MM.1S (cell line): ENCODE measurements at regions not wholly inside any gene's neighbourhood (a gene's known extent, or its start where the extent isn't known, plus 50 kb on each side); places are given as distances from the start of the nearest gene placed in this dataset.

ENCODE experiments used
- DNase-seq: peaks from one replicate; pipeline ENCODE4 v3.0.0-alpha.2; 2015
- H2AFZ ChIP-seq: fragments of 300-600 bp; sonication (generic); 2 replicates; pipeline ENCODE4 v1.6.0; 2016; ENCODE audit warnings: antibody characterized with exemption, low read length
- H3F3A ChIP-seq: fragments of 300-600 bp; sonication (generic); 2 replicates; pipeline ENCODE4 v1.6.1; 2016; ENCODE audit warnings: mild to moderate bottlenecking, antibody characterized with exemption, low read length, moderate library complexity, mixed read lengths; ENCODE audit not compliant: insufficient read depth
- H3K27ac ChIP-seq: fragments of 300-600 bp; sonication (generic); 2 replicates; pipeline ENCODE4 v1.5.1; 2016; ENCODE audit warnings: mild to moderate bottlenecking, low read length
- H3K27me3 ChIP-seq: fragments of 300-600 bp; sonication (generic); replicated peaks from 2 replicates; pipeline ENCODE4 v1.6.0; 2016; ENCODE audit warnings: low read length; ENCODE audit not compliant: insufficient read depth
- H3K36me3 ChIP-seq: fragments of 300-600 bp; sonication (generic); replicated peaks from 2 replicates; pipeline ENCODE4 v1.6.1; 2016; ENCODE audit warnings: mild to moderate bottlenecking, low read length, mixed read lengths; ENCODE audit not compliant: insufficient read depth
- H3K4me1 ChIP-seq: fragments of 300-600 bp; sonication (generic); 2 replicates; pipeline ENCODE4 v1.6.1; 2016; ENCODE audit warnings: low read length, mixed read lengths
- H3K4me2 ChIP-seq: fragments of 300-600 bp; sonication (generic); 2 replicates; pipeline ENCODE4 v1.6.0; 2016; ENCODE audit warnings: low read depth, low read length
- H3K4me3 ChIP-seq: fragments of 300-600 bp; sonication (generic); 2 replicates; pipeline ENCODE4 v1.5.1; 2016; ENCODE audit warnings: low read length, mixed read lengths
- H3K79me2 ChIP-seq: fragments of 300-600 bp; sonication (generic); 2 replicates; pipeline ENCODE4 v1.6.1; 2016; ENCODE audit warnings: mixed run types, low read length, mixed read lengths
- H3K9ac ChIP-seq: fragments of 300-600 bp; sonication (generic); 2 replicates; pipeline ENCODE4 v1.6.1; 2016; ENCODE audit warnings: low read length, mixed read lengths
- H3K9me2 ChIP-seq: fragments of 300-600 bp; sonication (generic); replicated peaks from 2 replicates; pipeline ENCODE4 v1.6.1; 2016; ENCODE audit warnings: mild to moderate bottlenecking, low read length, mixed read lengths; ENCODE audit not compliant: insufficient read depth
- H3K9me3 ChIP-seq: fragments of 300-600 bp; sonication (generic); replicated peaks from 2 replicates; pipeline ENCODE4 v1.6.1; 2016; ENCODE audit warnings: mild to moderate bottlenecking, low read length, mixed read lengths; ENCODE audit not compliant: insufficient read depth
- H4K20me1 ChIP-seq: fragments of 300-600 bp; sonication (generic); 2 replicates; pipeline ENCODE4 v1.6.1; 2016; ENCODE audit warnings: mild to moderate bottlenecking, low read length, moderate library complexity, mixed read lengths; ENCODE audit not compliant: insufficient read depth
- EZH2 ChIP-seq: fragments of 300-600 bp; sonication (generic); optimal IDR thresholded peaks from 2 replicates; pipeline ENCODE3; 2017; ENCODE audit warnings: low read depth, mild to moderate bottlenecking, antibody characterized with exemption, low read length, mixed read lengths
- EZH2phosphoT487 ChIP-seq: fragments of 300-600 bp; sonication (generic); IDR thresholded peaks from 2 replicates; pipeline ENCODE4 v1.6.1; 2018; ENCODE audit warnings: antibody characterized with exemption, low read length
- TF ChIP-seq, protein P1 (sequence below): fragments of 300-600 bp; sonication (generic); IDR thresholded peaks from 2 replicates; pipeline ENCODE4 v1.5.1; 2016; ENCODE audit warnings: antibody characterized with exemption, low read length, mixed read lengths

DNA sequence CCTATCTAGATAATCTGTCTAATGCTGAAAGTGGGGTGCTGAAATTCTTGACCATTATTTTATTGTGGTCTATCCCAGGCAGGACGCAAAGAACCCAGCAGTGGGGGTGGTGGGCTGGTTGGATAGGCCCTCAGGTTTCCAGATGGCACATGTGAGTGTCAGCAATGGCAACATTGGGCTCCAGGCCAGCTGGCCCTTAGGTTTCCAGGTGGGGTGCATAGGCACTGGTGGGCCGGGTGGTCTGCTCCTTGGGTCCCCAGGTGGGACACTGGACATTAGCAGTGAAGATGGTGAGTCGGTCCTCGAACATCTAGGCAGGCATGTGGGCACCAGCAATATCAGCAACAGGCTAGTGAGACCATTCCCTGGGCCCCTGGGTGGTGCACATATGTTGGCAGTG is 680.3 kb upstream of the ACVR2A start:
- Histone ChIP-seq H3K4me2 (no peak overlapping the region), H3K27me3 (no peaks in the 10 kb centered on the region), H3K27ac (no peak overlapping the region), H3K9me2 (no peaks in the 10 kb centered on the region), H3K9ac (no peak overlapping the region), H2AFZ (no peak overlapping the region), H3K4me3 (no peak overlapping the region), H3K36me3 (no peaks in the 10 kb centered on the region), H3K79me2 (no peaks in the 10 kb centered on the region), H3F3A (no peaks in the 10 kb centered on the region), H3K4me1 (no peaks in the 10 kb centered on the region), H4K20me1 (no peaks in the 10 kb centered on the region), H3K9me3 (no peaks in the 10 kb centered on the region)
- TF ChIP-seq EZH2 = no peak
- TF ChIP-seq EZH2phosphoT487 = no peak
- TF ChIP-seq, protein P1, sequence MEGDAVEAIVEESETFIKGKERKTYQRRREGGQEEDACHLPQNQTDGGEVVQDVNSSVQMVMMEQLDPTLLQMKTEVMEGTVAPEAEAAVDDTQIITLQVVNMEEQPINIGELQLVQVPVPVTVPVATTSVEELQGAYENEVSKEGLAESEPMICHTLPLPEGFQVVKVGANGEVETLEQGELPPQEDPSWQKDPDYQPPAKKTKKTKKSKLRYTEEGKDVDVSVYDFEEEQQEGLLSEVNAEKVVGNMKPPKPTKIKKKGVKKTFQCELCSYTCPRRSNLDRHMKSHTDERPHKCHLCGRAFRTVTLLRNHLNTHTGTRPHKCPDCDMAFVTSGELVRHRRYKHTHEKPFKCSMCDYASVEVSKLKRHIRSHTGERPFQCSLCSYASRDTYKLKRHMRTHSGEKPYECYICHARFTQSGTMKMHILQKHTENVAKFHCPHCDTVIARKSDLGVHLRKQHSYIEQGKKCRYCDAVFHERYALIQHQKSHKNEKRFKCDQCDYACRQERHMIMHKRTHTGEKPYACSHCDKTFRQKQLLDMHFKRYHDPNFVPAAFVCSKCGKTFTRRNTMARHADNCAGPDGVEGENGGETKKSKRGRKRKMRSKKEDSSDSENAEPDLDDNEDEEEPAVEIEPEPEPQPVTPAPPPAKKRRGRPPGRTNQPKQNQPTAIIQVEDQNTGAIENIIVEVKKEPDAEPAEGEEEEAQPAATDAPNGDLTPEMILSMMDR = no peak
- no peak for DNase-seq

- H3K4me2 ChIP-seq = no peak overlapping the region
- H3F3A ChIP-seq = no peaks in the 10 kb centered on the region
- H4K20me1 ChIP-seq = no peaks in the 10 kb centered on the region
- no peak for DNase-seq
- H3K4me3 ChIP-seq = no peak overlapping the region
- H3K36me3 ChIP-seq = no peaks in the 10 kb centered on the region
- no peaks in the 10 kb centered on the region for H3K27me3 ChIP-seq
- no peaks in the 10 kb centered on the region; the same call in 1 of the 2 replicates for H3K9me3 ChIP-seq
- no peaks in the 10 kb centered on the region for H3K9me2 ChIP-seq
- no peak overlapping the region for H2AFZ ChIP-seq
- TF ChIP-seq EZH2phosphoT487 (no peak), EZH2 (no peak)
- TF ChIP-seq, protein P1 = no peak
- H3K9ac ChIP-seq = no peak overlapping the region
- no peaks in the 10 kb centered on the region for H3K79me2 ChIP-seq
- no peak overlapping the region for H3K27ac ChIP-seq
- H3K4me1 ChIP-seq = 0 out of 2 replicates have a peak, but pooled peaks cover 4% of the 10 kb centered on the region
These were observed 683.1 kb upstream of the ACVR2A start for GRCh38 chr2:147161746-147162145.

- no peak for TF ChIP-seq EZH2
- TF ChIP-seq, protein P1 = no peak
- no peak for TF ChIP-seq EZH2phosphoT487
- Histone ChIP-seq H3F3A (no peaks in the 10 kb centered on the region), H2AFZ (no peak overlapping the region), H3K9ac (no peak overlapping the region), H3K27ac (no peak overlapping the region), H3K79me2 (no peaks in the 10 kb centered on the region), H4K20me1 (no peaks in the 10 kb centered on the region), H3K27me3 (no peaks in the 10 kb centered on the region), H3K4me3 (no peak overlapping the region), H3K9me2 (no peaks in the 10 kb centered on the region), H3K4me1 (0 out of 2 replicates have a peak, but pooled peaks cover 4% of the 10 kb centered on the region), H3K36me3 (no peaks in the 10 kb centered on the region), H3K9me3 (no peaks in the 10 kb centered on the region; the same call in 1 of the 2 replicates), H3K4me2 (no peak overlapping the region)
- DNase-seq = no peak
These were observed 687.9 kb upstream of the ACVR2A start for GRCh38 chr2:147156970-147157369.
